Upper lobe of right lung (tissue), 1 donor: ENCODE measurements at regions not wholly inside any gene's neighbourhood (a gene's known extent, or its start where the extent isn't known, plus 50 kb on each side); places are given as distances from the start of the nearest gene placed in this dataset.

Experiments used
- ATAC-seq: fragments of 200-7000 bp; cut with Tn5 transposase; one replicate; pipeline ENCODE4 v1.9.1; 2020; ENCODE audit warnings: mild to moderate bottlenecking, moderate library complexity
- DNase-seq: peaks from one replicate; pipeline ENCODE4 v3.0.0-alpha.2; 2020
- H3K27ac ChIP-seq: fragments of 200-600 bp; one replicate; pipeline ENCODE4 v1.8.0; 2022
- H3K27me3 ChIP-seq: fragments of 200-600 bp; one replicate; pipeline ENCODE4 v1.8.0; 2022; ENCODE audit warnings: mild to moderate bottlenecking
- H3K36me3 ChIP-seq: fragments of 200-600 bp; one replicate; pipeline ENCODE4 v1.8.0; 2022
- H3K4me1 ChIP-seq: fragments of 200-600 bp; one replicate; pipeline ENCODE4 v1.8.0; 2022
- H3K4me3 ChIP-seq: fragments of 200-600 bp; one replicate; pipeline ENCODE4 v1.8.0; 2022; ENCODE audit warnings: mild to moderate bottlenecking
- H3K9me3 ChIP-seq: fragments of 200-600 bp; one replicate; pipeline ENCODE4 v1.8.0; 2022
- intact Hi-C: fragments of 100-400 bp; cut with DNase I; formaldehyde crosslinking; loops from one replicate; pipeline ENCODE4 v1.11.0; 2022
- TF ChIP-seq, protein P1 (sequence below): fragments of 200-600 bp; IDR thresholded peaks from one replicate; pipeline ENCODE4 v1.8.0; 2022; ENCODE audit warnings: antibody characterized with exemption
- donor health status: DM: no; HTN: yes; CAD: no; lungs with severe emphysema.

DNA sequence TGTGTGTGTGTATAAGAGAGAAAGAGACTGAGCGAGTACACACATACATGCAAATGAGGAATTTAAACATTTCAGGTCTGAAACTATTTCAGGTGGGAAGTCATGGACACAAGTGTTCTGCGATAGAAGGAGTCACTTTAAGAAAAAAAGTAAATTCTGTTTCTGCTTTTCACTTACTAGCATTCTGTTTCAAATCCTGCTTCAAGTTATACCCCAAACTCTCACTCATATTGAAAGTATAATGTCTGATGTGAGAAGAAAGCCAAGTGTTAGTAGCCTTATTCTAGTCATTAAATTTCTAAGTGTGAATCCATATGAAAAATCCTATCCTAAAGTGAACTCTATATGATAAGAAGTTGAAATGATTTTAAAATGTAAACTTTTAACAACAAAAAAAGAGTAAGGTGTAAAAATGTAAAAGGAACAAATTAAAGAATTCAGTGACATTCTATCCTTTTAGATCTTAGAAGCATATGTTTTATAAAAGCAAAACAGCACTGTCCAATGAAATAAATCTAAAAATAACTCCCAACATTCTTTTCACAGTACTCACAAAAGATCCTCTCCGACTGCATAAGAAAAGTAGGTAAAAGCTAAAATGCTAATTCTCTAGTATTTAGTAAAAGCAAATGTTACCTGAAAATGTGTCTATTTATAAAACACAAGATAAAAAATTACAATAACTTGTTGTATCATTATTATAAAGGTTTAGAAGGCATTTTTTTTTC is 570.6 kb downstream of the ZEB2 start:
- Histone ChIP-seq H3K9me3 (no peaks in the 10 kb centered on the region), H3K4me3 (no peak overlapping the region), H3K27me3 (no peaks in the 10 kb centered on the region), H3K4me1 (no peaks in the 10 kb centered on the region), H3K27ac (peak overlapping the region; percentile 40), H3K36me3 (no peaks in the 10 kb centered on the region)
- TF ChIP-seq, protein P1, sequence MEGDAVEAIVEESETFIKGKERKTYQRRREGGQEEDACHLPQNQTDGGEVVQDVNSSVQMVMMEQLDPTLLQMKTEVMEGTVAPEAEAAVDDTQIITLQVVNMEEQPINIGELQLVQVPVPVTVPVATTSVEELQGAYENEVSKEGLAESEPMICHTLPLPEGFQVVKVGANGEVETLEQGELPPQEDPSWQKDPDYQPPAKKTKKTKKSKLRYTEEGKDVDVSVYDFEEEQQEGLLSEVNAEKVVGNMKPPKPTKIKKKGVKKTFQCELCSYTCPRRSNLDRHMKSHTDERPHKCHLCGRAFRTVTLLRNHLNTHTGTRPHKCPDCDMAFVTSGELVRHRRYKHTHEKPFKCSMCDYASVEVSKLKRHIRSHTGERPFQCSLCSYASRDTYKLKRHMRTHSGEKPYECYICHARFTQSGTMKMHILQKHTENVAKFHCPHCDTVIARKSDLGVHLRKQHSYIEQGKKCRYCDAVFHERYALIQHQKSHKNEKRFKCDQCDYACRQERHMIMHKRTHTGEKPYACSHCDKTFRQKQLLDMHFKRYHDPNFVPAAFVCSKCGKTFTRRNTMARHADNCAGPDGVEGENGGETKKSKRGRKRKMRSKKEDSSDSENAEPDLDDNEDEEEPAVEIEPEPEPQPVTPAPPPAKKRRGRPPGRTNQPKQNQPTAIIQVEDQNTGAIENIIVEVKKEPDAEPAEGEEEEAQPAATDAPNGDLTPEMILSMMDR = no peak
- no peak for DNase-seq
- no peak for ATAC-seq
- intact Hi-C loops = no loop called here

DNA sequence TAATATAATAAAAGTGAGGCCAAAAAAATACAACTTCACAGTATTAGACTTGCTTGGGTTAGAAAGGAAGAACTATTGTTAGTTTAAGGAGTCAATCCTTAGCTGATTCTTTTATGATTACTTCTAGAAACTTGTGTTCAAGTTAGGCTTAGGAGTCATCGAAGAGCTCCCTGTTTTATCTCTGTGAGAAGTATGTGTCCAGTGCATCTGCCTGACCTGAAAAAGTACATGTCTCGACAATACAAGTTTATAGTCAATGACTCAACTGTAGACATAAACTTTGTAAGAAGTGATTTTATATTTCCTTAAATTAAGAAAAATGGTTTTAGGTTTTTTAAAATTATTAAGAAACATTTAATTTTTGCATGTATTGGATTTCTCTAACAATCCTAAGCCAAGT is 571.2 kb downstream of the ZEB2 start:
- Histone ChIP-seq H3K36me3 (no peaks in the 10 kb centered on the region), H3K9me3 (no peaks in the 10 kb centered on the region), H3K27me3 (no peaks in the 10 kb centered on the region), H3K4me3 (no peak overlapping the region), H3K4me1 (no peaks in the 10 kb centered on the region), H3K27ac (peak overlapping the region; percentile 6)
- intact Hi-C loops = no loop called here
- TF ChIP-seq, protein P1 = no peak
- DNase-seq (no peak), ATAC-seq (no peak)

DNA sequence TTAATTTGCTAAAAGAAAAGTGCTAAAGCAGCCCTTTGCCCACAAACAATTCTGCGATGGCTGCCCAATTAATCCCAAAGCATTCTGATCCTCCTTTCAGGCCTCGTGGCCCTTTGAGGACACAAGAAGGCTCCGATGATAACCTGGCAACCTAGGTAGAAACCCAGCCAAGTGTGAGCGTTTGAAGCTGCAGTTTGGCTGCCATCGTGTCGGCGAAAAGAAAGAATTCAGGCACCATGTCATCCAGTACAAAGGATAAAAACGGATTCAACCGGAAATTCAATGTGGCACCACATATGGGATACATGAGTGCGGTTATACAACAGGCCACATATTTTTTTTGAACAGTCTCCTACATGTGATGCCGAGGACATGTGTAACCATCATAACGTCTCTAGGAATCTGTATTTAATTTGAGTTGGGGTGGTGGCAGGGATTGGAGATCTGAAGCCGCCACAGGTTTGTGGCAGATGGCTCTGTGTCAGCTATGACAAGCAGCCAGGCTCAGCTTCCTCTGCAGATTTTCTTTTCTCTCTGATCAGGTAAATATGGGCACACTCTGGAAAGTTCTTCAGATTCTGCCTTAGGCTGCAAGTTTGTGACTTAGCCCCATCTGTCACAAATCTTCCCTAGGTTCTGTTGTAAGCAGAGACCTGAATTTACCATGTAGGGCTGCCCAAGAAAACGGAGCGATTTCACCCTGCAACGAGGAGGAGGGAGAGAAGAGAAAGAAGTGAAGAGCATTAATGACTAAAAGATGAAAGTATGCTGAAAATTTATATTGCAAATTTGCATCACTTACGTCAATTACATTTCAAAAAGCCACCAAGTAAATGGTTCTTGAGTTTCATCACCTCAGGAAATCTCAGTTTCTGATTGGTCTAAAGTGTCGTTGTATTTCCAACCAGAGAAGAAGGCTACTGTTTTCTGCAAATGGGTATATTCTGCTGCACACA is 573.2 kb downstream of the ZEB2 start:
- no peaks in the 10 kb centered on the region for H3K9me3 ChIP-seq
- H3K4me3 ChIP-seq = no peak overlapping the region
- ATAC-seq = no peak
- H3K27ac ChIP-seq = no peak overlapping the region
- H3K27me3 ChIP-seq = no peaks in the 10 kb centered on the region
- intact Hi-C loops = no loop called here
- DNase-seq = no peak
- H3K36me3 ChIP-seq = no peaks in the 10 kb centered on the region
- TF ChIP-seq, protein P1 = no peak
- H3K4me1 ChIP-seq = no peaks in the 10 kb centered on the region

DNA sequence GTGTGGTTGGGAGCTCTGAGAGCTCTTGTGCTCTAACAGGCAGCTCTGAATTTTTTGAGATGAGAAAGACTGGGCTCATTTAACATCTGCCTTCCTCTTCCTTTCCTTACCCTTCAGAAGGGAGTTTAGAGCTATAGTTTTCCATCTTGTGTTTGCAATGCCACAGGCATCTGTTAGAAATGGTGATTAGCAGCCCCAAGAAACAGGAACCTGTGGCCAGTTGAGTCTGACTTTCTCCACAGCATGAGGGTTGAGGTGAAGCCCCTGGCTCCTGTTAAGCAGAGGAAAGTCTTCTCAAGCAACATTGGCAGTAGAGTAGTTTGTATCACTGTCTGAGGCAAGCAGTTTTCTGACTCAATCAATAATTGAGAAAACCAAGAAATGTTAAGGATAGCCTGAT is 577.4 kb downstream of the ZEB2 start:
- Histone ChIP-seq H3K36me3 (no peaks in the 10 kb centered on the region), H3K4me1 (peaks cover 3% of the 10 kb centered on the region), H3K4me3 (no peak overlapping the region), H3K9me3 (no peaks in the 10 kb centered on the region), H3K27me3 (no peaks in the 10 kb centered on the region), H3K27ac (no peak overlapping the region)
- ATAC-seq (no peak), DNase-seq (no peak)
- intact Hi-C loops = no loop called here
- TF ChIP-seq, protein P1 = no peak

DNA sequence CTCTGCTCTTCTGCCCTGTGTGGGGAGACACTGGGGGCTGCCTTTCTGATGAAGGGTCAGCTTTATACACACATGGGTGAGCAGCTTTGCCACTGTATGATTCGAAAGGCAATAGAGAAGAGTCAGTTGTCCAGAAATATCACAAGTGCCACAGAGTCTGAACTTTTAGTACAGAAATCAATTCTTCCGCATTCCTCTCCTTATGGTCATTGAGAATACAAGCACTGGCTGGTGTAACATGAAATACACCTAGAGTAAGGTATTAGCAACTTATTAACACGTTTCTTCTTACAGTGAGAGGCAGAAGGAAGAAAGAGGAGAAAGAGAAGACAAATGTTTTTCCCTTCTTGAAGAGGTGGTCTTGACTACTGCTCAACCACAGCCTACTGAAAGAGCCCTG is 579.2 kb downstream of the ZEB2 start:
- Histone ChIP-seq H3K36me3 (no peaks in the 10 kb centered on the region), H3K4me3 (no peak overlapping the region), H3K4me1 (peaks cover 8% of the 10 kb centered on the region), H3K27ac (peak overlapping the region; percentile 26), H3K27me3 (peaks cover 9% of the 10 kb centered on the region), H3K9me3 (no peaks in the 10 kb centered on the region)
- no peak for ATAC-seq
- TF ChIP-seq, protein P1 = no peak
- intact Hi-C loops = no loop called here
- DNase-seq = no peak
